ENCODE measurements at regions not wholly inside any gene's neighbourhood (a gene's known extent, or its start where the extent isn't known, plus 50 kb on each side); places are given as distances from the start of the nearest gene placed in this dataset.
"Not testable (repeated sequence)": the region's sequence is repeated elsewhere in the genome, so short reads cannot be mapped to it uniquely, and the experiment has no call there.

DNA sequence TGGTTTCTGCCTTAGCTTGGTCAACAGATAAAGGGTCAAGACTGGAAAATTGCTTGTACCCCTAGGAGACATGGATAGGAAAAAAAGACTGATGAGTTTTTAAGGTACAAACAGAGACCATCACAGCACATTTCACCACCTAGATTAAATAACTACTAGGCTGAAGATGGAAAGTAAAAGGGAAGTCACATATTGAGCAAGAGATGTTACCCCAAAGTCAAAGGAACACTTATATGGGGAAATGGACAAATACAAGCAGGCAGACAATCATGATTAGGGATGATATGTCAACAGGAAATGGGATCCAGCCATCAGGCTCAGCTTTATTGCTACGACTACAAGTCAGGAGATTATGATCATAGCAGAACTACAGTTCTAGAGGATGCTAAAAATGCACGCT lies 1643.1 kb upstream of the CELF4 start:
- peak; percentile 35 for DNase-seq

DNA sequence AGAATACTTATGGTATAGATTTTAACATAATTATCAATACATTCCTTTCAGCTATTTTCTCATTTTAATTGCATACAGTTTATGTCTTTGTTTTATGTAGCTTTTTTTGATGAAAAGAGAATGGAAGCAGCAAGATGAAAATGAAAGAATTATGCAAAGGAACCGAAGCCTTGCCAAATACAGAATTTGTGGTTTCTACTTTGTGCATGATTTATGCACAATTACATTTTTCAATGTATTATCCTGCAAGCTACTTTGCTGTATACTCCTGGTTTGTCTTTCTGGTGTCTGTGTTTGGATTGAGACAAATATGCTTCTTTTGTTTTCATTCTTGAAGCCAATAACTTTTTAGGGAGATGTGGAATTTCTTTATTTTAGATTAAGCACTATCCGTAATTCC lies 1642.6 kb upstream of the CELF4 start:
- DNase-seq: peak; percentile 7

DNA sequence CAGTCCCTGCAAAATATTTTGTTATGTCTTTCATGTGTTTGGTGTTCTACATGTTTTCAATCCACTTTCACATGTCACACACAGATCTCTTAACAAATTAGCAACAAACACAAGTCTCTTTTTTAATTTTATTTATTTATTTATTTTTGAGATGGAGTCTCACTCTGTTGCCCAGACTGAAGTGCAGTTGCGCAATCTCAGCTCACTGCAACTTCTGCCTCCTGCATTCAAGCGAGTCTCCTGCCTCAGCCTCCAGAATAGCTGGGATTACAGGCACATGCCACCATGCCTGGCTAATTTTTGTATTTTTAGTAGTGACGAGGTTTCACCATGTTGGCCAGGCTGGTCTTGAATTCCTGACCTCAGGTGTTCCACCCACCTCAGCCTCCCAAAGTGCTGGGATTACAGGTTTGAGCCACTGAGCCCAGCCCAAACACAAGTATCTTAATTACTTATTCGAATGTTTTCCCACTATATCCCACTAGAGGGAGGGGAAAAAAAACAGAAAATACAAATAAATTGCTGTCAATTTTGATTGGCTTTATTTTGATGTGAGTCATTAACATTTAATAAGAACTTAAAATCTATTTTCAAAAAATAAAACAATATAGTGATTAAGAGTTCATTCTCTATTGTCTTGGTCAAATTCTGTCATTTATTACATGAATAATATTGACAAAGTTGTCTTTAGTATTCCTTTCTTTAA lies 1641.0 kb upstream of the CELF4 start:
- DNase-seq: not testable (repeated sequence)

DNA sequence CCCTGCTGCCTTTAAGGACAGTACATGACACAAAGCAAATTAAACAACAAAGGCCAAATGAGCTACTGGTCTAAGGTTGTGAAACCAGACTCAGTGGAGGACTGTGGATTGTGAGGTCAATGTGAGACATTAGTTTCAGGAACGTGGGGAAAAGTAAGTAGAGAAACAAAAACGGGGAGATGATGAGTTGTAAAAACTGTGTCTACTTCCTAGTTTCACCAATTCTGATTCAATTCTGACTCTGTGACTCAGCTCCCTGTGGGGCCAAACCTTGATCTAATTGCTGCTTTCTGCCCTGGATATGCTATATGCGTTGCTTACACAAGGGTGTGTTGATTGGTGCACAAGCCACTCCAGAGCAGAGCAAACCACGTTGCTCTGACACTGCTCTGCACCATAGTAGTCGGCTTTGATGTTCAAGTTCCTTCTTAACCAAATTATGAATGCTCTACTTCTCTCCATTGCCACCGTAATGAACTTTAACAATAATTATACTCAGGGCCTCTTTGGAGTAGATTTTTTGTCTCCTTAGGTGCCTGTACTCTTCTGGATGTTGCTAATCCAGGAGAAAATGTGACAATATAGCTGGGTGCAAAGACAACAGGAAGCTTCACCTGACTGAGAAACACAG lies 1640.1 kb upstream of the CELF4 start:
- no peak for DNase-seq

DNA sequence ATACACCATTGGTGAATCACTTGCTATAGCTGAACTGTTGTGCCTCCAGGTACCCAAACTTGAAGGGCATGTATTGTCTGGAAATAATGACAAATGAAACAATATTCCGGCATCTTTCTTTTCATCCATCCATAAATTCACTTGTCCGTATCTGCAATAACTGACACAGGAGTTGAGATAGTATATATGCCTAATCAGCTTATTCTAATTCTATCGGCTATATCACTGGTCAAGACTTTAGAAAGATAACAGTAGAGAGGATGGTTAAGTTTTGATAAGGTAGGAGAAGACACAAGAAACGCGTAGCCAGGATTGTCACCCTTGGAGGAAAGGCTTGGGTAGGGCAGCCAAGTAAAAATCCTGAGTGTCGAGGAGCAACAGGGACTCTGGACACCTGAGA lies 1634.6 kb upstream of the CELF4 start:
- no peak for DNase-seq

DNA sequence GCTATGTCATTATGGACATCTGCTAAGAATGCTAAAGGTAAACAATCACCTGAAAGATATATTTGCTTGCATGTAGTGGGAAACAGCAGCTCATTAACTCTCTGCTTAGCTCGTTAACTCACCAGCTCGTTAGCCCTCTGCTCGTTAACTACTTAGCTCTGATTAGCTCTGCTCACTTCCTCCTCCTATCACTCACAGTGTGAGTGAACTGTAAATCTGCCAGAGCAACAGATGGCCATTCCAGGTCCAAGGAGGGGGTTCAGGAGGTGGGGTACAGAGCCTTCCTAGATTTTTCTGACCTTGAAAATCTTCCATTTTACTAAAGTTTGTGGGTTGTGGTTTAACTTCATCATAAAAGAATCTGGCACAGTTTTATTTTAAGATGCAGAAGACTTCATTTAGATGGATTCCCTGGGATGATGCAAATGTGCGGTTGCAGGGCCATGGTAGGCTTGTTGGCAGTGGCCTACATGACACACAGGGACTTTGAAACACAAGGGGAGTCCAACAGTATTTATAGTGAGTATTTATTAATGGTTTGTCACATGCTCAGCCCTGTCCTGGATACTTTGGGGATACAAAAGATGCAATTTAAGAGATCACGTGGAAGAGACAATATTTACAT lies 1633.7 kb upstream of the CELF4 start:
- no peak for DNase-seq

DNA sequence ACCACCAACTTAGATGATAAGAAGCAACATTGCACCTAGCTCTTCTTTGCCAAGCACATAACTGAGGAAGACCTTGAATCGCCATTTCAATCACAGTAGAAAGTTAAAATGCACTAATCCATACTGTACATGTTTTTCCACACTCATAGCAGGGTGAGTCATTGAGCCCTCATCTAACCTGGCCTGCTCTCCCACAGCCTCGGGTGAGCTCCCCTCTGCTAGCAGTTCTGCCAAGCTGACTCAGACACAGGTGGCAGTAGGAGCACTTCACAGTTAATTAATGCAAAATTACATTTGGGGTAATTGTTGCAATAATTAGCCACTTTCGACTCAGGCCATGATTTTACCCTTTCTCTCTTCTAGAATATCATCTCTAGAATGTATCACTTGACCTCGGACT lies 1632.8 kb upstream of the CELF4 start:
- DNase-seq: no peak

DNA sequence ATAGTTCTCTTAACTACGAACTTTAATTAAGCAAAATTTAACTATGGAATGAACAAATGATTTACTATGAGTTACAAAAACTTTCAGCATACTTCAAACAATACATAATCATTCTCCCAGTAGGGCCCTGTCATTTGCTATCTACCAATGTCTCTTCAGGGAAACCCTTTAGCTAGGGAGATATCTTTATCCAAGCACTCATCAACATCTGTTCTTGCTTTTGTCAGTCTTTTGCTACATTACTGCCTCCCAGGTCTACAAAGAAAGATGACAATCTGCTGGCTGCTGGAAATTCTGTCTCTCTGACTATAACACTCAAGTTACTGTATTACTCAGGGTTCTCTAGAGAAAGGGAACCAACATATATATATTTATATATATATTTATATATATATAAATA lies 1626.3 kb upstream of the CELF4 start:
- peak; percentile 11 for DNase-seq

DNA sequence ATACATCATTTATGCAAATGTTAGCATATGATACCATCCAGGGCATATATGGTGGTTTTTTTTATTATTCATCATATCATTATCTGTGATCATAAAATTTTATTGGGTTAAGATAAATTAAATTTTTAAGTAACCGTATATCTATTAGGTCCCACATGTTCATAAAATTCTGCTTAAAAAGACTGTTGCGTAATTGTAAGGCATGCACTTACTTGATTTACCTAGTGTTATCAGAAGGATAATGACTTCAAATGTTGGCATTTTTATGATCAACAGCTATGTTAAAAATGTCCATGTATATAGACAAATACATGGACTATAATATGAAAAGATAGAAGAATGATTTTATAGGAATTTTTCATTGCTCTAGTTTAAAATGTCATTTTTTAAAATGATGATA lies 1625.5 kb upstream of the CELF4 start:
- DNase-seq: no peak

DNA sequence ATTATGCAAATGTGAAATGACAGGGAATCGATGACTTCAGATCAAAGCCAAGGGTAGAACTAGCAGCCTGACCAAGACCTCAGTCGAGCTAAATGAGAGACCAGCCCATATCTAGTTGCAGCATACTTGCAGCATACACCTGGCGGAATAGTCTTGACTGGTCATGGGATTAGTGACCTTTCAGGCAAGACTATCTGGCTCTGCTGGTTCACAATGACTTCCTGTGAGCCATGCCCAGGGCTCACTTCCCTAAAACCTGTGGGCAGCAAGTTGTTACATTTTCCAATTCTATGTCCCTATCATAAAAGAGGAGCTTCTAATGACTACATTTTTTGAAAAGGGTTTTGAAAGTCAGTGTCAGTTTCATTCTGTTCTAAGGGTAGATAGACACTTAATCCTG lies 1624.9 kb upstream of the CELF4 start:
- peak; percentile 34 for DNase-seq

DNA sequence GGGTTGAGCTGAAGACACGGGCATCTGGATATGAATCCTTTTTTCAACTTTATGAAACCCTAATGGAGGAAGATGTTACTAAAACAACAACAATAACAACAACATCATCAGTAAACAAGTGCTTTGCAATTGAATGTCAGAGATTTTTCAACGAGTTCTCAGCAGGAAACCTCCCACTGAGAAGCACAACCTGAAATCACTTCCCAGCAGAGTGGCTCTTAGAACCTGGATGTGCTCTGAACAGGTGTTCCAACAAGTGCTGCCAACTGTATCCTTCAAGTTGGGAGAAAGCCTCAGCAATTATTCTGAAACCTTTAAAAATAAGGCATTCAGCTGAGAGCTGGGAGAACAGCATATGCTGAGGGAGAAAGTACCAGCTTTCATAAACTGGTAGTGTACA lies 1622.7 kb upstream of the CELF4 start:
- DNase-seq: no peak

DNA sequence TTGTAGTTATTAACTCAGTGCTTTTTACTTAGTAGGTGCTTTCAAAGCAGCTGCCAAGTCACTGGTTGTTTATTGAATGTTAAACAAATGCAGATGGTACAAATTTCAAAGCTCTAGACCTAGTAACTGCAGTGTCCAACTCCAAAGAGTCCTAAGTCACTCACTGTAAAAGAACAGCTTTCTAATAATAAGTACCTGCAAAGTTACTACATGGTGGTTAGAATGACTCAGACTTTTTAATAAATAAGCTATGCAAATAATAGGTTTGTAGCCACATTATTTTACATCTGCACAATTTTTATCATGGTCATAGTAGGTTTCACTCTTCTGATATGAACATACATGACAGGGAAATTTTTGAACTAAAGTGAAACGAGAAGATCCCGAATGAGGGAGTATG lies 1620.4 kb upstream of the CELF4 start:
- DNase-seq: no peak

DNA sequence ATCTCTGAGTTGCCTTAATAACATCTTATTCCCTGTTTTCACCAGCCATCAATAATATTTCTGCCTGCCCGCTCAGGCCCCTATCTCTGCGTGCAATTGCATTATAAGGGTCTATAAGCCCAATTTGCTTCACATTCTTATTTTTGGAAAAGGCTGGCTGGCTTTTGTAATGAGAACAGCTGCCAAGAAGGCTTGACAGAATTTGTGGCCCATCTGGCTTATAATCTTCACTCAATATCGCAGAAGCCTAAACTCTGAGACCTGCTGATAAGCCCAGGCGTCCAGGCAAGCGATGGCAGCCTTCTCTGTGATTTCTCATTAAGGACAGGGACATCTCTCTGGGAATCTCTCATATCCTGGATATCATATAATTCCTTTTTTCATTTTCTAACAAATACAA lies 1618.6 kb upstream of the CELF4 start:
- no peak for DNase-seq

DNA sequence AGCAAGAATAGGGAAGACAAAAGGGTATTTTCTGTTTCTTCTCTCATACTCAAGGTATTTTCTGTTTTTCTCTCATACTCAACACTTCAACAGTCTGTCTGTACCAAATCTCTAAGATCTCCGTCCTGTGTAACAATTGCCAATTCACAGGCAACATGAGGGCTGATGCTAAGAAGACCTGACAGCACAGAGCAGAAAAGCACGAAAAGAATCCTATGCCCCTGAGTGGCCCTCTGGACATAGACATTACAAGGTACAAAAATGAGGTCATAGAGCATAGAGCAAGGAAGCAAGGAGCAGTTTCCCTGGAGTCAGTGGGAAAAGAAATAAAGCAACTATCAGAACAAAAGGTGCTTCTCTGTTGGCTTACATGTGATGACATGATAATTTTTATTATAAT lies 1612.6 kb upstream of the CELF4 start:
- DNase-seq: no peak

DNA sequence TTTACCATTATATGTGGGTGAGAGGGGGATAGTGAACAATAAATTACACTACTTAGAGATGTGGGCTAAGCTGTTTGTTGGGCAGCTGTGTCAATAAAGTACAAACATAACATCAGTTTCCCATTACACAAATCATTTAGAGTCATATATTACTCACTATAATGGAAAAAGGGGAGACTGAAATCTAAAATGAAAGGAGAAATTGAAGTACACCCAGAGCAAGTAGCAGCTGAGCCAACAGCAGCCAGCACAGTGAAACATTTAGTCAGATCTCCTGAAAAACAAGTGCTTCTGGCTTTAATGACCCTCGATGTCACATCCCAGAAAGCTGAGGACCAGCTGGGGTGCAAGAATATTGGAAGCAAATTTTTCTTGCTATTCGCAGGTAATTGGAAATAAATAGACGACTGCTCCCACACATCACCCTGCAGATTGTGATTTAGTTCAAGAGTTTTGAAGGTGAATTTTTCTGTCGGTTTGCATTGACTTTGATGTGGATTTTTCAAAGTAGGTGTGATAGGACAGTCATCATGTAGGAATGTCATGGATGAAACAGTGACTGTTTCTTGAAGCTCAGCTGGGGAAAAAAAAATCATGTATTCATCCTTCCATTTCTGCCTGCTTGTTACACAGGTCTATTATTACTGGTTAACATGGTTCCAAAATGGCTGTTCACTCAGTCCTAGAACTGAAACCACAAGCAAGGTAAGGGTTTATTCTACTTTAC lies 1607.3 kb upstream of the CELF4 start:
- DNase-seq: no peak

DNA sequence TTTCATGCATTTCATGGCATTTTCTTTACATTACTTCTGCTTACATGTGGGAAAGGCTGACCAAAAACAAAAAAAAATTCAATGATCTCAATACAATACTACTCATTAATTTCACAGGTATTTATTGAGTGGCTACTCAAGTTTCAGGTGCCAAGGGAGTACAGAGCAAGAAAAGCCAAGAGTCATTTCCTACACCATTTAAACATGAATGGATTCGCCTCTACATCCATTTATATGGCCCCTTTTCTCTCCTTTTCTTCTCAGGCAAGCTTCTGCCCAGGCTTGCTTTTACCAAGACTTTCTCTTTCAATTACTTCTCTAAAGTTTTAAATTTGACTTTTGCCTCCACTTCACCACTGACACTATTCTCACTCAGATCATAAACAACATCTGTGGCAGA lies 1603.1 kb upstream of the CELF4 start:
- no peak for DNase-seq

DNA sequence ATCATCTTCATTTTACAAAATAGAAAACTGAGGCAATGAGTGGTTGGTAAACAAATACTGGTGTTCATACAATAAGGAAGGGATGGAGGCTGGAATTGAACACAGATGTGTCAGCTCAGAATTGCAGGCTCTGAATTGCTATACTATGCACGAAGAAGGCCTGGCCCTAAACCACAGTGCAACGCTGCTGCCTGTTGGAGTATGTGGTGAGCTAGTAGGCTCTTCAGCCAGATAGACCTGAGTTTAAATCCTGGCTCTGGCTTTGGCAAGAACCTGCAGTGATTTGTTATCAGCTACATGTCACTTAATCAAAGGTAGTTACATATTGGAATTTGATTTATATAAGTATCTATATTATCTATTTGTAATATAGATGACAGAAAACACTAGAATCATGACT lies 1602.4 kb upstream of the CELF4 start:
- no peak for DNase-seq

DNA sequence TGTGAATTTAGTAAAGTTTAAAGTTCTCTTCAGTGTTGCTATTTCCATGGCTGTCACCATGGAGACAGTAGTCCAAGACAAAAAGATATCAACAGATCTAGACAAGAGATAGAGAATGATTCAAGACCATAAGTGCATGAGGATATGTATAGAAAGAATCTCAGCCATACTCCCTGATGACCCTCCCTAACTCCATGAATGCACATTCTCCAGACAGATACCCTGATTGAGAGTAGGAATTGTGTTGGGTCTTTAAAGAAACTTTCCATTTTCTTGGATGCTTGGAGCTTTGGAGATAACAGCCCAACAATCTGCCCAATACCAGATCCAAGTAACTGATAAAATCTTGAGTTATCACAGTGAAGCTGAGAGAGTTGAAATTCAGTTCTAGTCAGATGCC lies 1601.2 kb upstream of the CELF4 start:
- DNase-seq: no peak

DNA sequence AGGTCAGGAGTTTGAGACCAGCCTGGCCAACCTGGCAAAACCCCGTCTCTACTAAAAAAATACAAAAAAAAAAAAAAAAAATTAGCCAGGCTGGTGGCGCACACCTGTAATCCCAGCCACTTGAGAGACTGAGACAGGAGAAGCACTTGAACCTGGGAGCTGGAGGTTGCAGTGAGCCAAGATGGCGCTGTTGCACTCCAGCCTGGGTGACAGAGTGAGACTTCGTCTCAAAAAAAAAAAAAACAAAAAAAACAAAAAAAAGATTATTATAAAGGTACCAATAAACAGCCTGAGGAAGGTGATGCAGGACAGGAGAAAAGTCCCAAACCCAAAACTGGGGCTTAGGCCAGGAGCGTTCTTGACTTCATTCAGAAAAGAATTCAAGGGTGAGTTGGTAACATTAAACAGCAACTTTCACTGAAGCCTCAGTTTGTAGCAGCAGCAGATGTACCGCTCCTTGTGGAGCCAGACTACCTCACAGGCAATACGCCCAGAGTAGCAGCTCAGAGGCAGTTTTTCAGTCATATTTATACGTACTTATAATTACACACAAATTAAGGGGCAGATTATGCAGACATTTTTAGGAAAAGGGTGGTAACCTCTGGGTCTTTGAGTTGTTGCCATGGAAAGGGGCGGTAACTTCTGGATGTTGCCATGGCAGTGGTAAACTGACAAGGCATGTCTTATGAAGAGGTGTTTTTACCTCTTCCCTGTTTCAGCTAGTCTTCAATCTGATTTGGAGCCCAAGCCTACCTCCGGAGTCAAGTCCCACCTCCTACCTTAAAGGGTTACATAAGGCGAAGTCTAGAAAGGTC lies 1596.6 kb upstream of the CELF4 start:
- no peak for DNase-seq

DNA sequence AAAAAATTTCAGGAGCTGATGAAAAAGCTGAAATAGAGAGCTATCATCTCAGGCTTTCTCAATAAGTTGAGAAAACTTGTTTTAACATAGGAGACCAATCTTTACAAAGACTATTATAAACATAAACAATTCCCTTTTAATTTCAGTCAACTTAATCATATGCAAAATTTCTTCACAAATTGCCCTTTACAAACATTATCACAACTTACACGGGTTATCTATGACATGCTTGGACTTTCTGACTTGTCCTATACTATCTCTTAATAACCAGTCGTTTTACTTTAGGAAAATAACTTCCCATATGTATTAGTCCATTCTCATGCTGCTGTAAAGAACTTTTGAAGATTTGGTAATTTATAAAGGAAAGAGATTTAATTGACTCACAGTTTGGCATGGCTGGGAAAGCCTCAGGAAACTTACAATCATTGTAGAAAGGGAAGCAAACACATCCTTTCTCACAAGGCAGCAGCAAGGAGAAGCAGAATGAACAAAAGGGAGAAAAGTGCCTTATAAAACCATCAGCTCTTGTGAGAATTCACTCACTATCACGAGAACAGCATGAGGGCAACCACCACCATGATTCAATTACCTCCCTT lies 1583.7 kb upstream of the CELF4 start:
- peak; percentile 25 for DNase-seq

DNA sequence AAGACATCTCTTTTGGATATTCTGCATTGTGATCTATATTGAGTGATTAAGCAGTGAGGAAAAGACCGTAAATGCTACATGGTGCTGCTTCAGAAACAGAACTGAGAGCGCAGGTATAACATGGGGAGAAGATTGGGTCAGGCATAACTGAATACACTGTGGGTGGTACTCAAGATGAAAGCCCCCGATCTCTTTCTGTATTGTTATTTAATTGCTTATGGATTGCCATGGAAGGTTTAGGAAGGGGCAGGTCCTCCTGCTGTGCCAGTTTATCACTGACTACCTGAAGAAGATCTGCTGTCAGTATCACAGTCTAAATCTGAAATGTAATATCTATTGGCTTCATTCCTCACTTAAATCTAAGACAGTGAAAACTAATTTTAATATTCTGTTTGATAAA lies 1568.7 kb upstream of the CELF4 start:
- no peak for DNase-seq

DNA sequence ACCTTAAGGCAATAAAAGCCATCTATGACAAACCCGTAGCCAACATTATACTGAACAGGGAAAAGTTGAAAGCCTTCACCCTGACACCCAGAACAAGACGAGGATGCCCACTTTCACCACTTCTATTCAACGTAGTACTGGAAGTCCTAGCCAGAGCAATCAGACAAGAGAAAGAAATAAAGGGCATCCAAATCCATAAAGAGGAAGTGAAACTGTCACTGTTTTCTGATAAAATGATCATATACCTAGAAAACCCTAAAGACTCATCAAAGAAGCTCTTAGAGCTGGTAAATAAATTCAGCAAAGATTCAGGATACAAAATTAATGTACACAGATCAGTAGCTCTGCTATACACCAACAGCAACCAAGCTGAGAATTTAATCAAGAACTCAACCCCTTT lies 1561.9 kb upstream of the CELF4 start:
- DNase-seq: not testable (repeated sequence)

DNA sequence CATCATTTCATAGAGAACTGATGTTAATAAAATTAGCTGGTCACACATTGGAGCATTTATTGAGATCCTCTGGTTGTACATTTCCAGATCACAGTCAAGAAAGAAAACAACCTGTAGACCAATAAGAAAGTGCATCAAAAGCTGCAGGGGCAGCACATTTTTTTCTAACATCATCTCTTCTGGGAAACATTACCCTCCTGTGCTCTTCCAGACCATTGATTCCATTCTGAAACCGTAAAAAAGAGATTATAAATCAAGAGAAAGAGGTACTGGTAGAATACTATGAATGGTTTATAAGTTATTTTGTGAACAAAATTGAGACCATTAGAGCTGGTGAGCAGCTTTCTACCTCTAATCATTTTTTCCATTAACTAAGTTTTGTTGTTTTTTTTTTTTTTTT lies 1548.2 kb upstream of the CELF4 start:
- no peak for DNase-seq
